ENCODE measurements at regions not wholly inside any gene's neighbourhood (a gene's known extent, or its start where the extent isn't known, plus 50 kb on each side); places are given as distances from the start of the nearest gene placed in this dataset.

- no peak for DNase-seq
Observed at GRCh38 chr22:27329131-27329850, 472.3 kb downstream of the MN1 start.

- DNase-seq, result no peak
Observed at GRCh38 chr22:27329966-27330645, 471.4 kb downstream of the MN1 start.

- DNase-seq, result no peak
Observed at GRCh38 chr22:27331526-27332281, 469.9 kb downstream of the MN1 start.

- DNase-seq, result no peak
Observed at GRCh38 chr22:27335102-27335660, 466.4 kb downstream of the MN1 start.

GRCh38 chr22:27336151-27337090 lies 465.1 kb downstream of the MN1 start:
- DNase-seq, result no peak

GRCh38 chr22:27337676-27338075 lies 463.9 kb downstream of the MN1 start:
- no peak for DNase-seq

GRCh38 chr22:27340047-27340446 lies 461.5 kb downstream of the MN1 start:
- DNase-seq, result no peak

- no peak for DNase-seq
Observed at GRCh38 chr22:27344546-27344945, 457.0 kb downstream of the MN1 start.

GRCh38 chr22:27345691-27346090 lies 455.9 kb downstream of the MN1 start:
- DNase-seq, result no peak

GRCh38 chr22:27347951-27348350 lies 453.6 kb downstream of the MN1 start:
- no peak for DNase-seq

- DNase-seq, result no peak
Observed at GRCh38 chr22:27348634-27349033, 452.9 kb downstream of the MN1 start.

- DNase-seq, result no peak
Observed at GRCh38 chr22:27349456-27349855, 452.1 kb downstream of the MN1 start.

GRCh38 chr22:27350306-27350705 lies 451.2 kb downstream of the MN1 start:
- no peak for DNase-seq

GRCh38 chr22:27352426-27352825 lies 449.1 kb downstream of the MN1 start:
- DNase-seq, result no peak

- DNase-seq, result no peak
Observed at GRCh38 chr22:27358096-27358870, 443.3 kb downstream of the MN1 start.

GRCh38 chr22:27370269-27370668 lies 431.3 kb downstream of the MN1 start:
- DNase-seq, result no peak

- no peak for DNase-seq
Observed at GRCh38 chr22:27370987-27371386, 430.6 kb downstream of the MN1 start.

- no peak for DNase-seq
Observed at GRCh38 chr22:27372364-27372763, 429.2 kb downstream of the MN1 start.

GRCh38 chr22:27372969-27373670 lies 428.4 kb downstream of the MN1 start:
- no peak for DNase-seq

- DNase-seq, result no peak
Observed at GRCh38 chr22:27377501-27378295, 423.9 kb downstream of the MN1 start.
